Naive B cell (primary cell): ENCODE measurements at regions not wholly inside any gene's neighbourhood (a gene's known extent, or its start where the extent isn't known, plus 50 kb on each side); places are given as distances from the start of the nearest gene placed in this dataset.
A peak's percentile ranks its signal among the peaks of the same experiment; 100 is the strongest.
"Not testable (repeated sequence)": the region's sequence is repeated elsewhere in the genome, so short reads cannot be mapped to it uniquely, and the experiment has no call there.

Experiments used
- ATAC-seq, 2 donors: fragments of 150-1000 bp; cut with Tn5 transposase; 2 replicates each; pipeline ENCODE4 v1.10.0; 2021; ENCODE audit warnings: low read depth in 2 of 2, mild to moderate bottlenecking in 2 of 2, moderate library complexity in 2 of 2
- DNase-seq: peaks from one replicate; pipeline ENCODE4 v3.0.0; 2022
- H3K27ac Mint-ChIP-seq, 6 donors: one replicate each; pipeline ENCODE4 v1.8.0; 2020 to 2022; ENCODE audit warnings: mild to moderate bottlenecking in 6 of 6, mixed read lengths in 6 of 6, moderate library complexity in 5 of 6, inconsistent platforms in 2 of 6
- H3K27me3 Mint-ChIP-seq, 3 donors: one replicate each; pipeline ENCODE4 v1.8.0; 2021 to 2022; ENCODE audit warnings: mixed read lengths in 3 of 3, mild to moderate bottlenecking in 1 of 3
- H3K36me3 Mint-ChIP-seq, 2 donors: one replicate each; pipeline ENCODE4 v1.8.0; 2020 to 2022; ENCODE audit warnings: mixed read lengths in 2 of 2, inconsistent platforms in 1 of 2, mild to moderate bottlenecking in 1 of 2
- H3K4me1 Mint-ChIP-seq, 3 donors: one replicate each; pipeline ENCODE4 v1.8.0; 2020 to 2022; ENCODE audit warnings: mixed read lengths in 3 of 3, inconsistent platforms in 1 of 3, mild to moderate bottlenecking in 1 of 3, moderate library complexity in 1 of 3
- H3K4me3 Mint-ChIP-seq, 8 donors: one replicate each; pipeline ENCODE4 v1.8.0; 2020 to 2022; ENCODE audit warnings: mild to moderate bottlenecking in 8 of 8, mixed read lengths in 8 of 8, moderate library complexity in 8 of 8, inconsistent platforms in 2 of 8
- H3K9me3 Mint-ChIP-seq, 7 donors: one replicate each; pipeline ENCODE4 v1.8.0; 2020 to 2022; ENCODE audit warnings: mixed read lengths in 7 of 7, mild to moderate bottlenecking in 5 of 7, inconsistent platforms in 2 of 7, moderate library complexity in 1 of 7

DNA sequence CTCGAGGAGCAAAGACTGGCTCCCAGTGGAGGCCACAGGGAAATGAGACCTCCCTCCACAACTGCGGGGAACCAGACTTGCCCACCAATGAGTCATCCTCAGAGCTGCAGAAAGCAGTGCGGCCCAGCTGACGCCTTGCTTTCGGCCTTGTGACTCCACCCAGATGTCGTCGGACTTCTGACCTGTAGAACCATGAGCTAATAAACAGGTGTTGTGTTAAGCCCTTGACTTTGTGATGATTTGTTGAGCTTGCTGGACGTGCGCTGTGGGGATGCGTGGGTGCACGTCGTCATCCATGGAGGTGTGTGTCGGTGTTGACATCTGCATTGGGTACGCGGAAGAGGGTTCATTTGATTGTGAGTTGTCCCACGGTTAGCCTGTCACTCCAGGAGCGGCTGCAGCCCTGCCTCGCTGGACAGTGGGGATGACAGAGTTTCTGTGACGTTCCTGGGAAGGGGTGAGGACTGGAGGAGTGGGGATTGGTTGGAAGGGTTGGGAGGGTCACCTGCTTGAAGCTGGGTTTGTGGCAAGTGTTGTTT, 154.1 kb downstream of the SH3BP4 start:
- Mint-ChIP-seq H3K27ac (peak overlapping the region in 1 of 6 donors; percentile 2), H3K9me3 (no peaks in the 10 kb centered on the region), H3K4me1 (no peaks in the 10 kb centered on the region), H3K36me3 (no peaks in the 10 kb centered on the region), H3K27me3 (peaks cover 12 to 31% (median 18%) of the 10 kb centered on the region in 3 donors), H3K4me3 (no peak overlapping the region)
- ATAC-seq (no peak), DNase-seq (no peak)

- no peaks in the 10 kb centered on the region for H3K4me1 Mint-ChIP-seq
- ATAC-seq (no peak), DNase-seq (peak; percentile 18)
- H3K36me3 Mint-ChIP-seq: no peaks in the 10 kb centered on the region
- peaks cover 12 to 31% (median 18%) of the 10 kb centered on the region in 3 donors for H3K27me3 Mint-ChIP-seq
- no peaks in the 10 kb centered on the region for H3K9me3 Mint-ChIP-seq
- H3K27ac Mint-ChIP-seq: no peak overlapping the region
- no peak overlapping the region for H3K4me3 Mint-ChIP-seq
These were observed 155.2 kb downstream of the SH3BP4 start for GRCh38 chr2:235106874-235107639.

DNA sequence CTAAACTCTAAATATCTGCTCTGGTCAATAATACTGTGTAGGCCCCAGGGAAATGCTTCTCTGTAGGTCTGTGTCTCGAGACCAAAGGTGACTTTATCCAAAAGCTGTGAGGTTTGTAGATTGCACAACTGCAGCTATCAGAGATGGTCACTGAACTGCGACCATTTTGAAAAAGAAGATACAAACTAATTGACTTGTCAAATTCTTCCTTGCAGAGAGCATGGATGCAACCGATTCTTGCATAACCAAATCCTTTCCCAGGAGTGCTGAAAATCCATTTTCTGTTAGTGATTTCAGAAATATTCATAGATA, 155.8 kb downstream of the SH3BP4 start:
- Mint-ChIP-seq H3K4me3 (no peak overlapping the region), H3K4me1 (no peaks in the 10 kb centered on the region), H3K9me3 (no peaks in the 10 kb centered on the region), H3K27ac (no peak overlapping the region), H3K36me3 (no peaks in the 10 kb centered on the region), H3K27me3 (peaks cover 11 to 29% (median 20%) of the 10 kb centered on the region in 3 donors)
- DNase-seq (no peak), ATAC-seq (no peak)

GRCh38 chr2:235109561-235109960, 157.7 kb downstream of the SH3BP4 start:
- H3K27ac Mint-ChIP-seq, ATAC-seq, H3K36me3 Mint-ChIP-seq, DNase-seq, H3K9me3 Mint-ChIP-seq, H3K4me1 Mint-ChIP-seq, H3K4me3 Mint-ChIP-seq: not testable (repeated sequence)
- H3K27me3 Mint-ChIP-seq: peaks cover 6 to 28% (median 19%) of the 10 kb centered on the region in 3 donors

GRCh38 chr2:235112365-235112764, 160.5 kb downstream of the SH3BP4 start:
- no peak overlapping the region for H3K27ac Mint-ChIP-seq
- no peak for ATAC-seq

DNA sequence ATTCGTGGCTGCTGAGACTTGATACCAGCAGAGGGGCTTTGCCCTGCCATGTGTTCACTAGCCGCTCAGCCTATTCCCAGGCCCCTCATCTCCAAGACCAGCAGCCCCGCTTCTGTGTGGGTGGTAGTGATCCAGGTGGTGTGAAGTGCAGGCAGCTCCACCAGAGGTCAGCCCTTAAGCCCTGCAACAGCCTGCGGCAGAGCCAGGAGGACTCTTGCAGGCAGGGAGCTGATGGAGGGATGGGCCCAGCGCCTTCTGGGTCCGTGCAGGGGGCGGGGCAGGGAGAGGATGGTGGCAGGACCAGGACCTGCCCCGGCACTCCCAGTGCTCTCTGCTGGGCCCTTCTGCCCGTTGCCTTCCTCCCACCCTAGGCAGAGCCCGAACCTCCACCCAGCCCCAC, 162.0 kb downstream of the SH3BP4 start:
- Mint-ChIP-seq H3K9me3 (peaks cover 0 to 2% (median 0%) of the 10 kb centered on the region in 7 donors), H3K27me3 (peaks cover 10 to 46% (median 20%) of the 10 kb centered on the region in 3 donors), H3K27ac (no peak overlapping the region), H3K4me1 (no peaks in the 10 kb centered on the region), H3K4me3 (no peak overlapping the region), H3K36me3 (no peaks in the 10 kb centered on the region)
- ATAC-seq (no peak), DNase-seq (no peak)

More at GRCh38 chr2:235112365-235112764, 160.5 kb downstream of the SH3BP4 start:
- Mint-ChIP-seq H3K4me3 (no peak overlapping the region), H3K9me3 (no peaks in the 10 kb centered on the region), H3K36me3 (no peaks in the 10 kb centered on the region), H3K4me1 (no peaks in the 10 kb centered on the region), H3K27me3 (peaks cover under 1 to 40% (median 10%) of the 10 kb centered on the region in 3 donors)
- DNase-seq: no peak

- Mint-ChIP-seq H3K27ac (no peak overlapping the region), H3K36me3 (peaks cover 0 to 3% of the 10 kb centered on the region in 2 donors), H3K4me3 (no peak overlapping the region), H3K4me1 (no peaks in the 10 kb centered on the region), H3K9me3 (peaks cover 0 to 6% (median 3%) of the 10 kb centered on the region in 7 donors), H3K27me3 (peaks cover 10 to 42% (median 20%) of the 10 kb centered on the region in 3 donors)
- ATAC-seq: no peak
- no peak for DNase-seq
These were observed 162.5 kb downstream of the SH3BP4 start for GRCh38 chr2:235114286-235114685.

DNA sequence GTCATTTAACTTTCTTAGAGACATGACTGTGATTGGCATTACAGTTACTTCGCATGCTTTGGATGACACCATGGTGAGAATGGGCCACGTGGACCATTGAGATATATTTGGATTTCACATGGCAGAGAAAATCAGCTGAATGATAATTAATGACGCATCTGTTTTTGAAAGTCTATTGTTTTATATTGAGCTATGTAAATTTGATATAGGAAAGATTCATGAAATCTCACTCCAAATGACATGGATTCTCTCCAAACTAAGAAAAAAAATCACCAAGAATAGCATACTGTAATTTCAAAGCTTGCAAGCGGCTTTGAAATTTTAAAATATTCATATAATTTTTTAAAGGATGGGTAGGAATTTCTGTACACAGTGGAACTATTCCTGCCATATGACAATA, 163.7 kb downstream of the SH3BP4 start:
- ATAC-seq (no peak), DNase-seq (no peak)
- Mint-ChIP-seq H3K9me3 (peaks cover 4 to 14% (median 10%) of the 10 kb centered on the region in 7 donors), H3K27ac (no peak overlapping the region), H3K4me1 (no peaks in the 10 kb centered on the region), H3K27me3 (peaks cover 15 to 41% (median 25%) of the 10 kb centered on the region in 3 donors), H3K36me3 (peaks cover 0 to 8% of the 10 kb centered on the region in 2 donors), H3K4me3 (no peak overlapping the region)

- H3K4me1 Mint-ChIP-seq: no peaks in the 10 kb centered on the region
- ATAC-seq: no peak
- H3K36me3 Mint-ChIP-seq: peaks cover 0 to 8% of the 10 kb centered on the region in 2 donors
- H3K9me3 Mint-ChIP-seq: peaks cover 4 to 18% (median 11%) of the 10 kb centered on the region in 7 donors
- DNase-seq: peak; percentile 28
- H3K27me3 Mint-ChIP-seq: peaks cover 15 to 41% (median 33%) of the 10 kb centered on the region in 3 donors
- H3K27ac Mint-ChIP-seq: peak overlapping the region in 1 of 6 donors; percentile 31
- H3K4me3 Mint-ChIP-seq: no peak overlapping the region
These were observed 165.2 kb downstream of the SH3BP4 start for GRCh38 chr2:235116885-235117492.

- ATAC-seq (no peak), DNase-seq (no peak)
- no peaks in the 10 kb centered on the region for H3K36me3 Mint-ChIP-seq
- no peaks in the 10 kb centered on the region for H3K4me1 Mint-ChIP-seq
- H3K4me3 Mint-ChIP-seq: no peak overlapping the region
- peaks cover 20 to 52% (median 30%) of the 10 kb centered on the region in 3 donors for H3K27me3 Mint-ChIP-seq
- peaks cover 0 to 1% (median 0%) of the 10 kb centered on the region in 7 donors for H3K9me3 Mint-ChIP-seq
- no peak overlapping the region for H3K27ac Mint-ChIP-seq
These were observed 175.0 kb downstream of the SH3BP4 start for GRCh38 chr2:235126768-235127167.

DNA sequence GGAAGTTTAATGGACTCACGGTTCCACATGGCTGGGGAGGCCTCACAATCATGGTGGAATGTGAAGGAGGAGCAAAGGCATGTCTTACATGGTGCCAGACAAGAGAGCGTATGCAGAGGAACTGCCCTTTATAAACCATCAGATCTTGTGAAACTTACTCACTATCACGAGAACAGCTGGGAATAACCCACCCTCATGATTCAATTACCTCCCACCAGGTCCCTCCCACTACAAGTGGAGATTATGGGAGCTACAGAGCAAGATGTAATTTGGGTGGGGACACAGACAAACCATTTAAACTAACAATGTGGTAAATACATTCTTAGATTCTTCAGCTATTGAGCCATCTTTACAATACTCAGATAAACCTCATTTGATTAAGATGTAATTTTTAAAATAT, 176.1 kb downstream of the SH3BP4 start:
- Mint-ChIP-seq H3K27me3 (peaks cover 32 to 58% (median 38%) of the 10 kb centered on the region in 3 donors), H3K4me1 (no peaks in the 10 kb centered on the region), H3K27ac (no peak overlapping the region), H3K4me3 (no peak overlapping the region), H3K9me3 (peaks cover 0 to 1% (median 0%) of the 10 kb centered on the region in 7 donors), H3K36me3 (no peaks in the 10 kb centered on the region)
- DNase-seq: no peak
- ATAC-seq: no peak

DNA sequence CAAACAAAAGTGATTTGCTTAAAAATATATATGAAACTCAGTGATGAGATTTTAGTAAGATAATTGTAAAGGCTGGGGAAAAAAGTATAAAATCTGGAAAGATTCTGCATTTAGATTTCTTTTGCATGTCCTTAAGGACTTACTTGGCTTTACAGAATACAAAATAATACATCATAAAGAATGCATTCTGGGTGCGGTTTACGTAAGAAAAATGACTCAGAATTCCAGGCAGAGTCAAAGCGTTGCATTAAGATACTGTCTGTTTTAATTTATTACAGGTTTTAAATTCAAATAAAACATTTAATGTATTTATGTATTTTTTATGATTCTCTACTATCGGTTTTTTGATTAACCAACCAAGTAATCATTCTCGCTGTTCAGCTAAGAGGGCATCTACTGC, 178.0 kb downstream of the SH3BP4 start:
- ATAC-seq (no peak), DNase-seq (no peak)
- Mint-ChIP-seq H3K4me1 (no peaks in the 10 kb centered on the region), H3K27me3 (peaks cover 45 to 58% (median 47%) of the 10 kb centered on the region in 3 donors), H3K36me3 (no peaks in the 10 kb centered on the region), H3K4me3 (no peak overlapping the region), H3K9me3 (peaks cover 0 to 2% (median 0%) of the 10 kb centered on the region in 7 donors), H3K27ac (no peak overlapping the region)

- ATAC-seq: no peak
- Mint-ChIP-seq H3K27ac (no peak overlapping the region), H3K27me3 (peaks cover 50 to 57% (median 53%) of the 10 kb centered on the region in 3 donors), H3K4me1 (peaks cover 0 to 5% (median 0%) of the 10 kb centered on the region in 3 donors), H3K9me3 (peaks cover 0 to 6% (median 0%) of the 10 kb centered on the region in 7 donors), H3K36me3 (peaks cover 0 to 8% of the 10 kb centered on the region in 2 donors), H3K4me3 (no peak overlapping the region)
- DNase-seq: no peak
These were observed 179.8 kb downstream of the SH3BP4 start for GRCh38 chr2:235131334-235132305.
